Suprapubic skin (tissue), 4 donors: ENCODE measurements at regions not wholly inside any gene's neighbourhood (a gene's known extent, or its start where the extent isn't known, plus 50 kb on each side); places are given as distances from the start of the nearest gene placed in this dataset.

ENCODE experiments used
- DNase-seq, 2 donors: peaks; one replicate each; pipeline ENCODE4 v3.0.0-alpha.2; 2019; ENCODE audit warnings: low spot score in 2 of 2
- H3K27ac ChIP-seq: fragments of 200-600 bp; sonication (generic); one replicate; pipeline ENCODE4 v1.5.1; 2019
- H3K27me3 ChIP-seq: fragments of 200-600 bp; sonication (generic); one replicate; pipeline ENCODE4 v1.5.1; 2019
- H3K36me3 ChIP-seq: fragments of 200-600 bp; sonication (generic); one replicate; pipeline ENCODE4 v1.5.1; 2019
- H3K4me1 ChIP-seq: fragments of 200-600 bp; sonication (generic); one replicate; pipeline ENCODE4 v1.5.1; 2019
- H3K4me3 ChIP-seq: fragments of 200-600 bp; sonication (generic); one replicate; pipeline ENCODE4 v1.5.1; 2019; ENCODE audit warnings: mild to moderate bottlenecking
- H3K9me3 ChIP-seq: fragments of 200-600 bp; sonication (generic); one replicate; pipeline ENCODE4 v1.5.1; 2019
- CTCF ChIP-seq, 2 donors: fragments of 200-600 bp in 1 of 2; fragments of 450-650 bp in 1 of 2; sonication (generic) in 1 of 2; IDR thresholded peaks; one replicate each; pipeline ENCODE4 v1.5.1; 2016 to 2019; ENCODE audit warnings: antibody characterized with exemption in 2 of 2, mild to moderate bottlenecking in 1 of 2, moderate library complexity in 1 of 2
- EP300 ChIP-seq: sonication (generic); formaldehyde crosslinking; IDR thresholded peaks from one replicate; pipeline ENCODE4 v1.6.1; 2017; ENCODE audit warnings: antibody characterized with exemption
- POLR2A ChIP-seq, 2 donors: fragments of 450-650 bp; IDR thresholded peaks; one replicate each; pipeline ENCODE4 v1.6.1; 2017; ENCODE audit warnings: antibody characterized with exemption in 2 of 2, mild to moderate bottlenecking in 2 of 2, moderate library complexity in 2 of 2
- POLR2AphosphoS5 ChIP-seq, 3 donors: sonication (generic); formaldehyde crosslinking; IDR thresholded peaks; one replicate each; pipeline ENCODE4 v1.6.1; 2017; ENCODE audit warnings: antibody characterized with exemption in 3 of 3
- WGBS: methylation state at CpG from one replicate; pipeline ENCODE4 v1.1.5; 2018; 5-methylcytosine and 5-hydroxymethylcytosine counted together

- Histone ChIP-seq H3K36me3 (no peaks in the 10 kb centered on the region), H3K4me3 (no peak overlapping the region), H3K9me3 (no peaks in the 10 kb centered on the region), H3K27ac (no peak overlapping the region), H3K4me1 (peaks cover 18% of the 10 kb centered on the region), H3K27me3 (no peaks in the 10 kb centered on the region)
- TF ChIP-seq POLR2A (IDR thresholded peaks at IDR 0.05) (no peak), POLR2AphosphoS5 (IDR thresholded peaks at IDR 0.05) (no peak), EP300 (no peak), CTCF (IDR thresholded peaks at IDR 0.05) (no peak)
- 62% methylated on average over 8 of the region's 8 CpGs for WGBS
- DNase-seq: no peak
Observed at GRCh38 chr11:100557830-100558611, 129.1 kb upstream of the ARHGAP42 start.

- TF ChIP-seq POLR2A (IDR thresholded peaks at IDR 0.05) (no peak), EP300 (no peak), CTCF (IDR thresholded peaks at IDR 0.05) (no peak)
- Histone ChIP-seq H3K4me3 (no peak overlapping the region), H3K27me3 (no peaks in the 10 kb centered on the region), H3K36me3 (no peaks in the 10 kb centered on the region), H3K27ac (no peak overlapping the region), H3K4me1 (peaks cover 18% of the 10 kb centered on the region), H3K9me3 (no peaks in the 10 kb centered on the region)
- DNase-seq: no peak
- 88% methylated on average over 3 of the region's 3 CpGs for WGBS
Observed at GRCh38 chr11:100560606-100561005, 126.5 kb upstream of the ARHGAP42 start.

DNA sequence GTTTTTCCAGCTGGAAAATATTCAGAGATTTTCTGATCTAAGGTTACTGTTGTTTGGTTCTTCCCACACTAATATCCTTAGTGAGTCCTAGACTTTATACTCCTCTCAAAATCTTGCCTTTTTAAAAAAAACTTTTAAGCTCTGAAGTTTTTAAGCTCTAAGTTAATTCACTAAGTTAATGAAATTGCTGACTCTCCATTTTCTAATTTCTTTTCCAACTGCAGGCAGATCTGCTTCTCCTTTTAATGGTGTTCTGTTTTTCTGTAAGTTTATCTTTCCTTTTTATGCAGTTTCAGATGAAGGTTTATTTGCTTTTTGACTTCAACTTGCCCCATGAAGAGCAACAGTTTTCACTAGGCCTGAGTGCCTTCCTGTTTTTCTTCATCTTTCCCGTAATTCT is 125.8 kb upstream of the ARHGAP42 start:
- WGBS: 67% methylated on average over 1 of the region's 1 CpG

GRCh38 chr11:100562128-100562527 is 125.0 kb upstream of the ARHGAP42 start:
- WGBS: 11% methylated on average over 2 of the region's 2 CpGs
- Histone ChIP-seq H3K4me3 (no peak overlapping the region), H3K9me3 (no peaks in the 10 kb centered on the region), H3K36me3 (no peaks in the 10 kb centered on the region), H3K27me3 (no peaks in the 10 kb centered on the region), H3K27ac (no peak overlapping the region), H3K4me1 (peaks cover 18% of the 10 kb centered on the region)
- no peak for DNase-seq
- TF ChIP-seq POLR2A (IDR thresholded peaks at IDR 0.05) (no peak), CTCF (IDR thresholded peaks at IDR 0.05) (no peak), EP300 (no peak), POLR2AphosphoS5 (IDR thresholded peaks at IDR 0.05) (no peak)

More for the DNA sequence above, 125.8 kb upstream of the ARHGAP42 start:
- Histone ChIP-seq H3K9me3 (no peaks in the 10 kb centered on the region), H3K4me1 (peaks cover 18% of the 10 kb centered on the region), H3K27me3 (no peaks in the 10 kb centered on the region), H3K4me3 (no peak overlapping the region), H3K36me3 (no peaks in the 10 kb centered on the region), H3K27ac (no peak overlapping the region)
- no peak for DNase-seq
- no peak for TF ChIP-seq POLR2A (IDR thresholded peaks at IDR 0.05)
- no peak for TF ChIP-seq POLR2AphosphoS5 (IDR thresholded peaks at IDR 0.05)
- TF ChIP-seq EP300: no peak
- no peak for TF ChIP-seq CTCF (IDR thresholded peaks at IDR 0.05)

- DNase-seq: no peak
- no peaks in the 10 kb centered on the region for H3K36me3 ChIP-seq
- peaks cover 18% of the 10 kb centered on the region for H3K4me1 ChIP-seq
- TF ChIP-seq POLR2AphosphoS5 (IDR thresholded peaks at IDR 0.05) (no peak), CTCF (IDR thresholded peaks at IDR 0.05) (no peak), POLR2A (IDR thresholded peaks at IDR 0.05) (no peak), EP300 (no peak)
- 82% methylated on average over 8 of the region's 8 CpGs for WGBS
- no peak overlapping the region for H3K4me3 ChIP-seq
- H3K27ac ChIP-seq: no peak overlapping the region
- no peaks in the 10 kb centered on the region for H3K27me3 ChIP-seq
- no peaks in the 10 kb centered on the region for H3K9me3 ChIP-seq
Observed at GRCh38 chr11:100563541-100564280, 123.4 kb upstream of the ARHGAP42 start.
